Heart right ventricle (tissue), 16 donors: ENCODE measurements at regions not wholly inside any gene's neighbourhood (a gene's known extent, or its start where the extent isn't known, plus 50 kb on each side); places are given as distances from the start of the nearest gene placed in this dataset.
"Not testable (repeated sequence)": the region's sequence is repeated elsewhere in the genome, so short reads cannot be mapped to it uniquely, and the experiment has no call there.

Experiments used
- ATAC-seq, 8 donors: fragments of 200-7000 bp; cut with Tn5 transposase; one replicate each; pipeline ENCODE4 v1.9.1; 2020; ENCODE audit warnings: mild to moderate bottlenecking in 8 of 8, moderate library complexity in 8 of 8, moderate number of reproducible peaks in 1 of 8
- DNase-seq, 2 donors: peaks; one replicate each; pipeline ENCODE4 v3.0.0-alpha.2; 2020
- H3K27ac ChIP-seq, 10 donors: fragments of 200-600 bp; sonication (generic) in 2 of 10; one replicate each; pipeline versions ENCODE4 v1.5.0 to v1.8.0; 2020 to 2022; ENCODE audit warnings: mild to moderate bottlenecking in 3 of 10
- H3K27me3 ChIP-seq, 7 donors: fragments of 200-600 bp; one replicate each; pipeline ENCODE4 v1.8.0; 2021 to 2022; ENCODE audit warnings: mild to moderate bottlenecking in 2 of 7
- H3K36me3 ChIP-seq, 9 donors: fragments of 200-600 bp; sonication (generic) in 1 of 9; one replicate each; pipeline versions ENCODE4 v1.5.0 to v1.8.0; 2020 to 2022; ENCODE audit warnings: mild to moderate bottlenecking in 2 of 9
- H3K4me1 ChIP-seq, 9 donors: fragments of 200-600 bp; sonication (generic) in 1 of 9; one replicate each; pipeline versions ENCODE4 v1.5.0 to v1.8.0; 2020 to 2022; ENCODE audit warnings: mild to moderate bottlenecking in 4 of 9
- H3K4me3 ChIP-seq, 10 donors: fragments of 200-600 bp; sonication (generic) in 2 of 10; one replicate each; pipeline versions ENCODE4 v1.5.0 to v1.8.0; 2020 to 2022; ENCODE audit warnings: mild to moderate bottlenecking in 7 of 10, moderate library complexity in 2 of 10
- H3K9me3 ChIP-seq, 11 donors: fragments of 200-600 bp in 10 of 11; sonication (generic) in 2 of 11; one replicate each; pipeline versions ENCODE4 v1.5.0 to v1.8.0; 2013 to 2022; ENCODE audit warnings: mild to moderate bottlenecking in 2 of 11, control low read depth in 1 of 11, moderate library complexity in 1 of 11
- CTCF ChIP-seq, 9 donors: fragments of 200-600 bp; sonication (generic) in 2 of 9; IDR thresholded peaks; one replicate each; pipeline versions ENCODE4 v1.5.0 to v1.8.0; 2021 to 2022; ENCODE audit warnings: antibody characterized with exemption in 9 of 9, mild to moderate bottlenecking in 5 of 9, moderate library complexity in 1 of 9
- WGBS, 2 donors: extraction: QIAGEN DNeasy Blood & Tissue Kit; methylation state at CpG; one replicate each; pipeline ENCODE4 v1.1.7; 2013; ENCODE audit warnings: inconsistent platforms in 1 of 2; 5-methylcytosine and 5-hydroxymethylcytosine counted together
- intact Hi-C, 10 donors: fragments of 100-400 bp; cut with DNase I; formaldehyde crosslinking; loops; one replicate each; pipeline versions ENCODE4 v1.11.1 to v1.14.2; 2022
- donor health status: Arrhythmogenic right ventricular cardiomyopathy.
- donor health status: ischemic (EF 13 %, LVEDD 7.1; RV severe dilation, severe dysfunction).
- donor health status: healthy with polysubstance abuse.
- donor health status: DM: no; HTN: yes; CAD: no.
- donor health status: DM: no; HTN: no; CAD: no.
- donor health status: ischemic (EF 25% LVEDD 6.9; RV normal size, moderate dysfunction).
- donor health status: ischemic (EF 25% LVEDD 5.7; RV mildly dilated, moderate dysfunction).
- donor health status: healthy.
- donor health status: DM: yes; HTN: yes; CAD: no.
- donor health status: Ischemic cardiomyopathy.
- donor health status: ischemic (EF 35%, LVEDD 5.7; RV mildly dilated, moderate dysfunction).
- donor health status: nonischemic (EF 11% LVEDD 7.7; RV severe dilation, severe dysfunction).
- donor health status: DM: yes; HTN: yes; CAD: no.
- donor health status: PGD.
- donor health status: ischemic (EF 29% LVEDD 5.4; RV normal size, mild dysfunction).
- donor health status: nonischemic (EF 23%, LVEDD 6.1; RV moderate dilation, normal function).

DNA sequence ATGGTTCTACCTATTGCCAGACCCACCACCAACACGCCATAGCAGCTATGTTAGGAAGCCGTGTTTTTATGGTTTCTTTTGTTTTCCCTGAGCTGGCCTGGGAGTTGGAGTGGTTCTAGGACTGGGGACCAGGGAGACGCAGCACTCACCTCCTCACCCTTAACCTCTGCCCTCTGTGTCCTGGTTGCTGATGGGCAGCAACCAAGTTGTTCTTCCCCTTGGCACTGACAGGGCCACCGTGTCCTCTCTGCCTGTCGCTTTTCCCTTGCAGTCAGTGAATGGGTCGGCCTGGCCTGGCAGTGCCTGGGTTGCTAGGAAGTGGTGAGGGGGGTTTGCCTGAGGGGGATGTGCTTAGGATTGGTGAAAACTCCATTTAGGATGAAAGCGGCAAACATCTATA lies 197.1 kb upstream of the GATA6 start:
- Histone ChIP-seq H3K9me3 (no peaks in the 10 kb centered on the region), H3K27ac (no peak overlapping the region), H3K36me3 (no peaks in the 10 kb centered on the region), H3K4me1 (no peaks in the 10 kb centered on the region), H3K27me3 (no peaks in the 10 kb centered on the region), H3K4me3 (no peak overlapping the region)
- no peak for TF ChIP-seq CTCF (IDR thresholded peaks at IDR 0.05)
- whole genome bisulfite sequencing, 2 donors, result 89 to 90% methylated on average over 7 of the region's 7 CpGs
- ATAC-seq (no peak), DNase-seq (no peak)
- intact Hi-C loops, result no loop called here

DNA sequence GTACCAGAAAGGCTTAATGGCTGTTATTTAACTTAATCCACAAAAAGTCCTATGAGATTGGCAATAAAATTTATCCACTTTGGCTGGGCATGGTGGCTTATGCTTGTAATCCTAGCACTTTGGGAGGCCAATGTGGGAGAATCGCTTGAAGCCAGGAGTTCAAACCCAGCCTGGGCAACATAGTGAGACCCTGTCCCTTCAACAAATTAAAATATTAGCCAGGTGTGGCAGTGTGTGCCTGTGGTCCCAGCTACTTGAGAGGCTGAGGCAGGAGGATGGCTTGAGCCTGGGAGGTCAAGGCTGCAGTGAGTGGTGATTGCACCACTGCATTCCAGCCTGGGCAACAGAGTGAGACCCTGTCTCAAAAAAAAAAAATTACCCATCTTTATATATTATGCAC lies 193.4 kb upstream of the GATA6 start:
- H3K9me3 ChIP-seq, ATAC-seq, H3K4me3 ChIP-seq, H3K27ac ChIP-seq, H3K27me3 ChIP-seq, intact Hi-C loops, H3K4me1 ChIP-seq, H3K36me3 ChIP-seq, DNase-seq: not testable (repeated sequence)
- WGBS, 2 donors, result 98 to 100% methylated on average over 1 of the region's 1 CpG

DNA sequence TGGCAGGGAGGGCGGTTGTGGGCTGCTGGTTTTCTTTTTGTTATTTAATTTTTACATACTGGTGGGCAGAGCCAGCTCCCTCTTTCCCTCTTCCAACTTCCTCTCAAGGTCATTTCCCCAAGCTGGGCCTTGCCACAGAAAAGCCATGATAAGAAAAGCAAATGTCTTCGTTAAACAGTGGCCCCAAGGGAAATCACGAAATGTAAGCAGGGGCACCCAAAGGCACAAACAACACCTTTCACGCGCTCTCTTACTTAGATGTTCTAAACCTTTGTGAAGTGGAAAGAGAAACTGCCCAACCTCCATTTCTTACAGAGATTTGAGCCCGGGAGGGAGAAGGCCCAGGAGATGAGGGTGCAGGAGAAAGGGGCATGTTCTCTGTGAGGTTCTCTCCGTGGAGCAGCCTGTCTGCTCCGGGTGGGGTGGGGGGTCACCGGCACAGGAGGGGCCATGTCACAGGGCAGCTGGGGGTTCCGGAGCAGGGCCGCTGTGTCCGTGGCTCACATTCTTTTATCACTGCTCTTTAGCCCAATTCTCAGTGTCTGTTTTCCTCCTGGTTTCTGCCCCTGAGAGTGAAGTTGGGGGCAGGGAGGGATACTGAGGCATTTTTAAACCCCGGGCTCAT lies 190.7 kb upstream of the GATA6 start:
- Histone ChIP-seq H3K27me3 (no peaks in the 10 kb centered on the region), H3K36me3 (no peaks in the 10 kb centered on the region), H3K4me3 (no peak overlapping the region), H3K27ac (no peak overlapping the region), H3K4me1 (no peaks in the 10 kb centered on the region), H3K9me3 (peaks cover 0 to 13% (median 0%) of the 10 kb centered on the region in 11 donors)
- ATAC-seq (no peak), DNase-seq (no peak)
- no peak for TF ChIP-seq CTCF (IDR thresholded peaks at IDR 0.05)
- intact Hi-C loops, result no loop called here
- 59 to 63% methylated on average over 13 of the region's 13 CpGs for WGBS, 2 donors

DNA sequence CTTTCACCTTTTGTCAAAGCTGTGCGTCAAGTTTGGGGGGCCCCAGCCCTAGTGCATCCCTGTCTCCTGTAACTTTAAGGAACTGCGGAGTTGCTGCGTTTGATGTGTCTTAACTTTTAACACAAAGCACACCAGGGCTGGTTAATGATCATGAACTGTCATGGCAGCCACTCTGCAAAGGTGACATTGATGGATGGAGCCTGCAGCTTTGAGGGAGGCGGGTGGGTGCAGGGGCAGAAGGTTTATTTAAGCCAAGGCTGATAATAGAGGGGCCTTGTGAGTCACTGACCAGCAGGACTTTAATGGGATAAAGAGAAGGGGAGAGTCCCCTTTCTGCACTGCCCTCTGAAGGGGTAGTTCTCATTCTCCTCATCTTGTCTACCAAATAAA lies 190.2 kb upstream of the GATA6 start:
- DNase-seq, result no peak
- Histone ChIP-seq H3K36me3 (no peaks in the 10 kb centered on the region), H3K9me3 (peaks cover 0 to 13% (median 0%) of the 10 kb centered on the region in 11 donors), H3K27ac (no peak overlapping the region), H3K4me3 (no peak overlapping the region), H3K4me1 (no peaks in the 10 kb centered on the region), H3K27me3 (no peaks in the 10 kb centered on the region)
- WGBS, 2 donors, result 88 to 89% methylated on average over 4 of the region's 4 CpGs
- no peak for TF ChIP-seq CTCF (IDR thresholded peaks at IDR 0.05)
- intact Hi-C loops, result no loop called here
- no peak for ATAC-seq

DNA sequence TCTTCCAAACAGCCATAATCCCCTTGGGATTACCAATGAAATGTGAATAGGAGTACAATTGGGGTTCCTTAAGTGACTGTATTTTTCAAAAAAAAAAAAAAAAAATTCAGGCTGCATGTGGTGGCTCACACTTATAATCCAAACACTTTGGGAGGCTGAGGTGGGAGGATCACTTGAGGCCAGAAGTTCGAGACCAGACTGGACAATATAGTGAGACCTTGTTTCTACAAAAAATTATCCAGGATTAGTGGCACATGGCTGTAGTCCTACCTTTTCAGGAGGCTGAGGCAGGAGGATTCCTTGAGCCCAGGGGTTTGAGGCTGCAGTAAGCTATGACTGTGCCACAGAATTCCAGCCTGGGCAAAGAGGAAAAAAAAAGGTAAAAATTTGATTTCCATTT lies 189.6 kb upstream of the GATA6 start:
- WGBS, 2 donors, result 91 to 94% methylated on average over 1 of the region's 1 CpG
- intact Hi-C loops, result no loop called here
- DNase-seq (no peak), ATAC-seq (no peak)
- H3K27me3 ChIP-seq, result no peaks in the 10 kb centered on the region
- H3K4me3 ChIP-seq, result no peak overlapping the region
- no peak for TF ChIP-seq CTCF (IDR thresholded peaks at IDR 0.05)
- no peaks in the 10 kb centered on the region for H3K4me1 ChIP-seq
- H3K27ac ChIP-seq, result no peak overlapping the region
- no peaks in the 10 kb centered on the region for H3K36me3 ChIP-seq
- H3K9me3 ChIP-seq, result peaks cover 0 to 13% (median 0%) of the 10 kb centered on the region in 11 donors
